Tibial nerve (tissue), 4 donors: ENCODE measurements at regions not wholly inside any gene's neighbourhood (a gene's known extent, or its start where the extent isn't known, plus 50 kb on each side); places are given as distances from the start of the nearest gene placed in this dataset.
A peak's percentile ranks its signal among the peaks of the same experiment; 100 is the strongest.

Source experiments
- DNase-seq, 2 donors: peaks; one replicate each; pipeline ENCODE4 v3.0.0-alpha.2; 2019; ENCODE audit warnings: low spot score in 2 of 2
- H3K27ac ChIP-seq, 4 donors: fragments of 200-600 bp; sonication (generic) in 3 of 4; one replicate each; pipeline ENCODE4 v1.5.1; 2017 to 2019; ENCODE audit warnings: mild to moderate bottlenecking in 1 of 4
- H3K27me3 ChIP-seq, 2 donors: fragments of 200-600 bp; sonication (generic) in 1 of 2; one replicate each; pipeline versions ENCODE4 v1.5.1 to v1.6.0; 2017 to 2019
- H3K36me3 ChIP-seq, 3 donors: fragments of 200-600 bp; sonication (generic); one replicate each; pipeline ENCODE4 v1.5.1; 2018 to 2019
- H3K4me1 ChIP-seq, 4 donors: fragments of 200-600 bp; sonication (generic) in 3 of 4; one replicate each; pipeline ENCODE4 v1.5.1; 2017 to 2019
- H3K4me3 ChIP-seq, 4 donors: fragments of 200-600 bp; sonication (generic) in 3 of 4; one replicate each; pipeline ENCODE4 v1.5.1; 2017 to 2019; ENCODE audit warnings: mild to moderate bottlenecking in 1 of 4, moderate library complexity in 1 of 4
- H3K9me3 ChIP-seq, 4 donors: fragments of 200-600 bp; sonication (generic) in 3 of 4; one replicate each; pipeline ENCODE4 v1.5.1; 2017 to 2019
- EP300 ChIP-seq, 2 donors: sonication (generic); formaldehyde crosslinking; IDR thresholded peaks; one replicate each; pipeline ENCODE4 v1.6.1; 2017; ENCODE audit warnings: antibody characterized with exemption in 2 of 2, mild to moderate bottlenecking in 1 of 2
- POLR2A ChIP-seq, 2 donors: fragments of 450-650 bp; IDR thresholded peaks; one replicate each; pipeline ENCODE4 v1.6.1; 2017; ENCODE audit warnings: antibody characterized with exemption in 2 of 2, mild to moderate bottlenecking in 2 of 2, moderate library complexity in 2 of 2
- WGBS, 2 donors: methylation state at CpG; one replicate each; pipeline ENCODE4 v1.1.5; 2018; 5-methylcytosine and 5-hydroxymethylcytosine counted together
- TF ChIP-seq, protein P1 (sequence below), 5 experiments: fragments of 200-600 bp in 3 of 5; fragments of 450-650 bp in 2 of 5; sonication (generic) in 3 of 5; IDR thresholded peaks; one replicate each; pipeline ENCODE4 v1.5.1; 2016 to 2019; ENCODE audit warnings: antibody characterized with exemption in 5 of 5, mild to moderate bottlenecking in 3 of 5, moderate library complexity in 2 of 5

DNA sequence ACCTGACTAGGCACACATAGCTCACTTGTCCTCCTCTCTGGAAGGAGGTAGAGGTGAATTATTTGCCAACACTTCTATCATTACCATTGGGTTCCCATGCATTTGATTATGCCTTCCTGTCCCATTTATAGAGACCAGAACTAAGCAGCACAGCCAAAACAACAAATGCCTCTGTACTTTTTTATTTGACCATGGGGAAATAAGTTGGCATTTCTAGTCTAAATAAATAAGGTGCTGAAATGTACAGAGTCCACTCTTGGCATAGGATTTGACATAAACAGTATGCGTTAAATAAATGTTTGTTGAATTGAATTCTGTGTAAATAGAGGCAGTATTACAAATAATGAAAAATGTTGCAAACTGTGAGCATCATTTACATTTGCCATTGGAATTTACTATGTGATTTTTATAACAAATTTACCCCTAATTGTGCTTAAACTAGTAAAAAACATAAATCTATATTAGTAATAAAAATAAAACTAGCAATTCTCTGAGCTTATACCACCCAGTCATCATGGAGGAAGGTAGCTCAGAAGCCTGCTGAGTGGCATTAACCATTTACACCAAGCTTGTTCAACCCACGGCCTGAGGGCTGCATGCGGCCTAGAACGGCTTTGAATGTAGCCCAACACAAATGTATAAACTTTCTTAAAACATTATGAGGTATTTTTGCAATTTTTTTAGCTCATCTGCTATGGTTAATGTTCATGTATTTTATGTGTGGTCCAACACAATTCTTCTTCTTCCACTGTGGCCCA, 367.8 kb downstream of the FIGN start:
- Histone ChIP-seq H3K36me3 (no peaks in the 10 kb centered on the region), H3K9me3 (peaks cover 0 to 6% (median 0%) of the 10 kb centered on the region in 4 donors), H3K4me3 (no peak overlapping the region), H3K4me1 (no peaks in the 10 kb centered on the region), H3K27me3 (no peaks in the 10 kb centered on the region), H3K27ac (no peak overlapping the region)
- no peak for DNase-seq
- TF ChIP-seq, protein P1, sequence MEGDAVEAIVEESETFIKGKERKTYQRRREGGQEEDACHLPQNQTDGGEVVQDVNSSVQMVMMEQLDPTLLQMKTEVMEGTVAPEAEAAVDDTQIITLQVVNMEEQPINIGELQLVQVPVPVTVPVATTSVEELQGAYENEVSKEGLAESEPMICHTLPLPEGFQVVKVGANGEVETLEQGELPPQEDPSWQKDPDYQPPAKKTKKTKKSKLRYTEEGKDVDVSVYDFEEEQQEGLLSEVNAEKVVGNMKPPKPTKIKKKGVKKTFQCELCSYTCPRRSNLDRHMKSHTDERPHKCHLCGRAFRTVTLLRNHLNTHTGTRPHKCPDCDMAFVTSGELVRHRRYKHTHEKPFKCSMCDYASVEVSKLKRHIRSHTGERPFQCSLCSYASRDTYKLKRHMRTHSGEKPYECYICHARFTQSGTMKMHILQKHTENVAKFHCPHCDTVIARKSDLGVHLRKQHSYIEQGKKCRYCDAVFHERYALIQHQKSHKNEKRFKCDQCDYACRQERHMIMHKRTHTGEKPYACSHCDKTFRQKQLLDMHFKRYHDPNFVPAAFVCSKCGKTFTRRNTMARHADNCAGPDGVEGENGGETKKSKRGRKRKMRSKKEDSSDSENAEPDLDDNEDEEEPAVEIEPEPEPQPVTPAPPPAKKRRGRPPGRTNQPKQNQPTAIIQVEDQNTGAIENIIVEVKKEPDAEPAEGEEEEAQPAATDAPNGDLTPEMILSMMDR (IDR thresholded peaks at IDR 0.05): no peak
- no peak for TF ChIP-seq EP300 (IDR thresholded peaks at IDR 0.05)
- TF ChIP-seq POLR2A (IDR thresholded peaks at IDR 0.05): no peak
- 90 to 91% methylated on average over 4 of the region's 4 CpGs for WGBS, 2 donors

GRCh38 chr2:163364736-163365135, 371.1 kb downstream of the FIGN start:
- H3K4me1 ChIP-seq: no peaks in the 10 kb centered on the region
- no peak overlapping the region for H3K4me3 ChIP-seq
- no peak overlapping the region for H3K27ac ChIP-seq
- no peak for TF ChIP-seq EP300 (IDR thresholded peaks at IDR 0.05)
- TF ChIP-seq POLR2A (IDR thresholded peaks at IDR 0.05): no peak
- TF ChIP-seq, protein P1 (IDR thresholded peaks at IDR 0.05): no peak
- no peaks in the 10 kb centered on the region for H3K36me3 ChIP-seq
- H3K27me3 ChIP-seq: no peaks in the 10 kb centered on the region
- DNase-seq: no peak
- H3K9me3 ChIP-seq: peaks cover 0 to 12% (median 0%) of the 10 kb centered on the region in 4 donors

DNA sequence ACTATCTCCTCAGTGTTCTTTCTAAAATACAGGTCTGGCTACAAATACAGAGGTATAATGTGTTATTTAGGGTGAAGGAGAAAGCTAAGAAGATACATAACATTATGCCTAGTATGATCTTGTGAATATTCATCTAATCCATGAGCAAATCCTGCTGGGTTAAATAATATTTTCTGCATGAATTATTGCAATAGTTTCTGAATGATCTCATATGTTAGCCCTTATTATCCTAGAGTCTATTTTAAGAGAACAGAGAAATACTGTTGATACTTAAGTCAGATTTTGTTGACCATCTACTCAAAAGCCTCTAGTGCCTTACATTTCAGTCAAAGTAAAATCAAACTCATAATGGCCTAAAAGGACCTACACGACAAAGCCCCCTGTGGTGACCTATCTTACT, 382.3 kb downstream of the FIGN start:
- TF ChIP-seq POLR2A (IDR thresholded peaks at IDR 0.05) (no peak), EP300 (IDR thresholded peaks at IDR 0.05) (no peak)
- TF ChIP-seq, protein P1 (IDR thresholded peaks at IDR 0.05): no peak
- 51 to 54% methylated on average over 1 of the region's 1 CpG for WGBS, 2 donors
- peak overlapping the region in 1 of 4 donors; percentile 51 for H3K27ac ChIP-seq
- H3K9me3 ChIP-seq: no peaks in the 10 kb centered on the region
- no peak for DNase-seq
- H3K4me3 ChIP-seq: no peak overlapping the region
- no peaks in the 10 kb centered on the region for H3K36me3 ChIP-seq
- peaks cover 0 to 28% (median 0%) of the 10 kb centered on the region in 4 donors for H3K4me1 ChIP-seq
- no peaks in the 10 kb centered on the region for H3K27me3 ChIP-seq

- peak overlapping the region in 2 of 4 donors; percentile 51 to 91 for H3K27ac ChIP-seq
- no peaks in the 10 kb centered on the region for H3K36me3 ChIP-seq
- 55 to 67% methylated on average over 2 of the region's 2 CpGs for WGBS, 2 donors
- no peaks in the 10 kb centered on the region for H3K9me3 ChIP-seq
- TF ChIP-seq POLR2A (IDR thresholded peaks at IDR 0.05) (no peak), EP300 (IDR thresholded peaks at IDR 0.05) (no peak)
- TF ChIP-seq, protein P1 (IDR thresholded peaks at IDR 0.05): no peak
- no peak overlapping the region for H3K4me3 ChIP-seq
- peaks cover 0 to 37% (median 0%) of the 10 kb centered on the region in 4 donors for H3K4me1 ChIP-seq
- DNase-seq: no peak
- no peaks in the 10 kb centered on the region for H3K27me3 ChIP-seq
Observed at GRCh38 chr2:163351966-163352365, 383.8 kb downstream of the FIGN start.

DNA sequence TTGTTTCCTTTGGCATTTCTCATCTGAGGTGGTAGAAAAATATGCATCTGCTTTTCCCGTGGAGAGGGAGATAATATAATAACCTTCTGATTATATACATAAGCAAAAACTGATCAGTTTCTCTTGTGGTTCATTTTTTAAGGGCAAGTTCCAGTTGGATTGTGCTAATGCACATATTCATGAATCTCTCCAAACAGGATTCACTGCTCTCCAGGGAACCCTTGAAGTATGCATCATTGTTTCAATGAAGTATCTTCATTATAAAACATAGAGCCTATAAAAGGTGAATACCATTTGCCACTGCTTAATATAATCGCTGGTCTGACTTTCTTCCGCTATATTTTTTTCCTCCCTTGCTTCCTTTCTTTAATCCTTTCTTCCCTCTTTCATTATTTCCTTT, 384.7 kb downstream of the FIGN start:
- no peak overlapping the region for H3K4me3 ChIP-seq
- H3K27ac ChIP-seq: peak overlapping the region in 3 of 4 donors; percentile 3 to 93 (median 91)
- no peak for DNase-seq
- H3K4me1 ChIP-seq: peaks cover 0 to 37% (median 0%) of the 10 kb centered on the region in 4 donors
- WGBS, 2 donors: 64 to 69% methylated on average over 3 of the region's 3 CpGs
- no peaks in the 10 kb centered on the region for H3K9me3 ChIP-seq
- no peaks in the 10 kb centered on the region for H3K27me3 ChIP-seq
- TF ChIP-seq, protein P1 (IDR thresholded peaks at IDR 0.05): no peak
- TF ChIP-seq EP300 (IDR thresholded peaks at IDR 0.05): no peak
- TF ChIP-seq POLR2A (IDR thresholded peaks at IDR 0.05): no peak
- H3K36me3 ChIP-seq: no peaks in the 10 kb centered on the region
